Peyer's patch (tissue), 4 donors: ENCODE measurements at regions not wholly inside any gene's neighbourhood (a gene's known extent, or its start where the extent isn't known, plus 50 kb on each side); places are given as distances from the start of the nearest gene placed in this dataset.

Source experiments
- POLR2A ChIP-seq, 2 donors: fragments of 450-650 bp; IDR thresholded peaks; one replicate each; pipeline ENCODE4 v1.5.1; 2017; ENCODE audit warnings: antibody characterized with exemption in 2 of 2, mild to moderate bottlenecking in 2 of 2, moderate library complexity in 2 of 2
- TF ChIP-seq, protein P1 (sequence below), 6 experiments: fragments of 450-650 bp in 4 of 6; fragments of 200-600 bp in 2 of 6; sonication (generic) in 1 of 6; IDR thresholded peaks; one replicate each; pipeline ENCODE4 v1.5.1; 2017 to 2019; ENCODE audit warnings: antibody characterized with exemption in 6 of 6, mild to moderate bottlenecking in 3 of 6, moderate library complexity in 1 of 6

DNA sequence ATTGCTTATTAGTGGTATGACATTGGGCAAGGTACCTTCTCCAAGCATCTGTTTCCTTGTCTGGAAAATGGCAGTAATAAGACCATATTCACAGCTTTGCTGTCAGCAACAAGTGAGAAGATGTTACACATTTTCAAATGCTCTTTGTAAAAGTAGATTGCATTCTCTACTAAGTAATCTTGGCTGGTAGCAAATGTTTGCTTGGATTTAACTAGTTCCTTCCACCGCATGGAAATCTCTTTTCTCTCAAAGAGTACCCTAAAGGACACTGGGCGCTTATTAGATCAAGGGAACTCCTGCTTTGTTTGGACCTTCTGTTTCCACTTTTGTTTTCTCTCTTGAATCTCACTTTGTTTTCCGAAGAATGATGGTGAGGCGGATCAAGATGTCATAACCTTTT, 185.2 kb upstream of the BMPER start:
- TF ChIP-seq, protein P1, sequence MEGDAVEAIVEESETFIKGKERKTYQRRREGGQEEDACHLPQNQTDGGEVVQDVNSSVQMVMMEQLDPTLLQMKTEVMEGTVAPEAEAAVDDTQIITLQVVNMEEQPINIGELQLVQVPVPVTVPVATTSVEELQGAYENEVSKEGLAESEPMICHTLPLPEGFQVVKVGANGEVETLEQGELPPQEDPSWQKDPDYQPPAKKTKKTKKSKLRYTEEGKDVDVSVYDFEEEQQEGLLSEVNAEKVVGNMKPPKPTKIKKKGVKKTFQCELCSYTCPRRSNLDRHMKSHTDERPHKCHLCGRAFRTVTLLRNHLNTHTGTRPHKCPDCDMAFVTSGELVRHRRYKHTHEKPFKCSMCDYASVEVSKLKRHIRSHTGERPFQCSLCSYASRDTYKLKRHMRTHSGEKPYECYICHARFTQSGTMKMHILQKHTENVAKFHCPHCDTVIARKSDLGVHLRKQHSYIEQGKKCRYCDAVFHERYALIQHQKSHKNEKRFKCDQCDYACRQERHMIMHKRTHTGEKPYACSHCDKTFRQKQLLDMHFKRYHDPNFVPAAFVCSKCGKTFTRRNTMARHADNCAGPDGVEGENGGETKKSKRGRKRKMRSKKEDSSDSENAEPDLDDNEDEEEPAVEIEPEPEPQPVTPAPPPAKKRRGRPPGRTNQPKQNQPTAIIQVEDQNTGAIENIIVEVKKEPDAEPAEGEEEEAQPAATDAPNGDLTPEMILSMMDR (IDR thresholded peaks at IDR 0.05), result no peak
- no peak for TF ChIP-seq POLR2A (IDR thresholded peaks at IDR 0.05)
